Activated naive CD4-positive, alpha-beta T cell treated with anti-CD3 and anti-CD28 coated beads, Interleukin-2, amount 50 U/mL, for 24 hours (primary cell): ENCODE measurements at regions not wholly inside any gene's neighbourhood (a gene's known extent, or its start where the extent isn't known, plus 50 kb on each side); places are given as distances from the start of the nearest gene placed in this dataset.
"Not testable (repeated sequence)": the region's sequence is repeated elsewhere in the genome, so short reads cannot be mapped to it uniquely, and the experiment has no call there.

Experiments used
- H3K27ac Mint-ChIP-seq: one replicate; pipeline ENCODE4 v1.8.0; 2021; ENCODE audit warnings: mild to moderate bottlenecking, mixed read lengths
- H3K27me3 Mint-ChIP-seq: one replicate; pipeline ENCODE4 v1.8.0; 2021; ENCODE audit warnings: mixed read lengths
- H3K36me3 Mint-ChIP-seq: one replicate; pipeline ENCODE4 v1.8.0; 2021; ENCODE audit warnings: mixed read lengths
- H3K4me1 Mint-ChIP-seq: one replicate; pipeline ENCODE4 v1.8.0; 2021; ENCODE audit warnings: mixed read lengths
- H3K4me3 Mint-ChIP-seq: one replicate; pipeline ENCODE4 v1.8.0; 2021; ENCODE audit warnings: mild to moderate bottlenecking, mixed read lengths
- H3K9me3 Mint-ChIP-seq: one replicate; pipeline ENCODE4 v1.8.0; 2021; ENCODE audit warnings: mixed read lengths

- no peaks in the 10 kb centered on the region for H3K27me3 Mint-ChIP-seq
- no peak overlapping the region for H3K27ac Mint-ChIP-seq
- no peaks in the 10 kb centered on the region for H3K4me1 Mint-ChIP-seq
- no peak overlapping the region for H3K4me3 Mint-ChIP-seq
- no peaks in the 10 kb centered on the region for H3K9me3 Mint-ChIP-seq
- no peaks in the 10 kb centered on the region for H3K36me3 Mint-ChIP-seq
These were observed 65.5 kb upstream of the VWC2 start for GRCh38 chr7:49707891-49708290.

GRCh38 chr7:49708590-49708989, 64.8 kb upstream of the VWC2 start:
- H3K4me3 Mint-ChIP-seq: no peak overlapping the region
- H3K27ac Mint-ChIP-seq: no peak overlapping the region
- H3K9me3 Mint-ChIP-seq: no peaks in the 10 kb centered on the region
- no peaks in the 10 kb centered on the region for H3K27me3 Mint-ChIP-seq
- no peaks in the 10 kb centered on the region for H3K36me3 Mint-ChIP-seq
- H3K4me1 Mint-ChIP-seq: no peaks in the 10 kb centered on the region

GRCh38 chr7:49711072-49711723, 62.2 kb upstream of the VWC2 start:
- not testable (repeated sequence) for H3K27ac Mint-ChIP-seq, H3K4me1 Mint-ChIP-seq, H3K9me3 Mint-ChIP-seq, H3K36me3 Mint-ChIP-seq, H3K4me3 Mint-ChIP-seq, H3K27me3 Mint-ChIP-seq

- Mint-ChIP-seq H3K27ac (no peak overlapping the region), H3K27me3 (no peaks in the 10 kb centered on the region), H3K9me3 (no peaks in the 10 kb centered on the region), H3K4me3 (no peak overlapping the region), H3K36me3 (no peaks in the 10 kb centered on the region), H3K4me1 (no peaks in the 10 kb centered on the region)
These were observed 59.3 kb upstream of the VWC2 start for GRCh38 chr7:49714182-49714581.

GRCh38 chr7:49715486-49715885, 58.0 kb upstream of the VWC2 start:
- H3K36me3 Mint-ChIP-seq: no peaks in the 10 kb centered on the region
- H3K4me3 Mint-ChIP-seq: no peak overlapping the region
- no peaks in the 10 kb centered on the region for H3K9me3 Mint-ChIP-seq
- H3K4me1 Mint-ChIP-seq: no peaks in the 10 kb centered on the region
- H3K27ac Mint-ChIP-seq: no peak overlapping the region
- H3K27me3 Mint-ChIP-seq: no peaks in the 10 kb centered on the region

GRCh38 chr7:49717547-49717946, 55.9 kb upstream of the VWC2 start:
- no peak overlapping the region for H3K27ac Mint-ChIP-seq
- no peaks in the 10 kb centered on the region for H3K27me3 Mint-ChIP-seq
- H3K4me1 Mint-ChIP-seq: no peaks in the 10 kb centered on the region
- H3K9me3 Mint-ChIP-seq: no peaks in the 10 kb centered on the region
- H3K36me3 Mint-ChIP-seq: no peaks in the 10 kb centered on the region
- no peak overlapping the region for H3K4me3 Mint-ChIP-seq

- no peak overlapping the region for H3K27ac Mint-ChIP-seq
- H3K4me3 Mint-ChIP-seq: no peak overlapping the region
- H3K9me3 Mint-ChIP-seq: no peaks in the 10 kb centered on the region
- H3K27me3 Mint-ChIP-seq: no peaks in the 10 kb centered on the region
- H3K4me1 Mint-ChIP-seq: no peaks in the 10 kb centered on the region
- H3K36me3 Mint-ChIP-seq: no peaks in the 10 kb centered on the region
These were observed 54.7 kb upstream of the VWC2 start for GRCh38 chr7:49718760-49719159.

GRCh38 chr7:49721441-49721840, 52.0 kb upstream of the VWC2 start:
- Mint-ChIP-seq H3K4me1 (no peaks in the 10 kb centered on the region), H3K27ac (no peak overlapping the region), H3K9me3 (no peaks in the 10 kb centered on the region), H3K4me3 (no peak overlapping the region), H3K27me3 (no peaks in the 10 kb centered on the region), H3K36me3 (no peaks in the 10 kb centered on the region)
